ENCODE measurements at regions not wholly inside any gene's neighbourhood (a gene's known extent, or its start where the extent isn't known, plus 50 kb on each side); places are given as distances from the start of the nearest gene placed in this dataset.
A peak's percentile ranks its signal among the peaks of the same experiment; 100 is the strongest.

DNA sequence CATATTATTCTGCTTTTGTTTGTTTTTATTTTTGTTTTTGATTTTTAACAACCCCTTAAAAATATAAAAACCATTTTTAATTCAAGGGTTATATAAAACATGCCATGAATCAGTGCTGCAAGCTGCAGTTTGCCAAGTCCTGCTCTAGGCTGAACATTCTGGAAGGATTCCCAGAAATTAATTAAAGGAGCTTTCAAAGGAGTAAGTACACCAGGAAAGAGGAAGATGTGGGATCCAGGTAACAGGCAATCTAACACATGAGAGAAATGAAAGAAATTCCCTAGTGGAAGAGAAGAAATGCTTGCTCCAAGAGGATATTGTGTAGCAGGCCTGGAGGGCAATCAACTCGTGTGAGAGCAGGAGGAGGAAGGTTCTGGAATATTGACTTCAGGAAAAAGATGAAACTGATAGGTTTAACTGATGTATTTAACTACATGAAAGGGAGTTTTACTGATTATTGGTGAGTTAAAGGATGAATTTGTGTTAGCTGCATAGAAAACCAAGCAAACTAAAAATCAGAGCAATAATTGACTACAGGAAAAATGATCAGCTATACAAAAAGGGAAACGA is 146.0 kb upstream of the PHACTR1 start:
- intact Hi-C loops (cut with DNase I) = no loop called here
- Histone ChIP-seq H3K36me3 (no peaks in the 10 kb centered on the region), H3K4me3 (no peak overlapping the region), H3K27ac (no peak overlapping the region), H3K9ac (ENCODE audit: low read depth in 2 of 2, low read length in 2 of 2) (no peak overlapping the region), H3K9me3 (no peaks in the 10 kb centered on the region), H3K4me1 (no peaks in the 10 kb centered on the region), H3K27me3 (no peaks in the 10 kb centered on the region)
- no peak for DNase-seq
- no peak for TF ChIP-seq CTCF (IDR thresholded peaks at IDR 0.05)

- Histone ChIP-seq H3K36me3 (no peaks in the 10 kb centered on the region), H3K27me3 (no peaks in the 10 kb centered on the region), H3K4me3 (no peak overlapping the region), H3K9ac (ENCODE audit: low read depth in 2 of 2, low read length in 2 of 2) (no peak overlapping the region), H3K4me1 (no peaks in the 10 kb centered on the region), H3K9me3 (no peaks in the 10 kb centered on the region), H3K27ac (no peak overlapping the region)
- TF ChIP-seq CTCF (IDR thresholded peaks at IDR 0.05) = no peak
- intact Hi-C loops (cut with DNase I) = no loop called here
- peak; percentile 25 for DNase-seq
These were observed 143.4 kb upstream of the PHACTR1 start for GRCh38 chr6:12572896-12573827.

GRCh38 chr6:12575961-12576360 is 140.6 kb upstream of the PHACTR1 start:
- no peaks in the 10 kb centered on the region for H3K36me3 ChIP-seq
- no peaks in the 10 kb centered on the region for H3K9me3 ChIP-seq
- H3K4me3 ChIP-seq = no peak overlapping the region
- no peaks in the 10 kb centered on the region for H3K27me3 ChIP-seq
- no peak for DNase-seq
- H3K9ac ChIP-seq (ENCODE audit: low read depth in 2 of 2, low read length in 2 of 2) = no peak overlapping the region
- no peak for TF ChIP-seq CTCF (IDR thresholded peaks at IDR 0.05)
- intact Hi-C loops (cut with DNase I) = no loop called here
- H3K27ac ChIP-seq = no peak overlapping the region
- no peaks in the 10 kb centered on the region for H3K4me1 ChIP-seq

GRCh38 chr6:12576389-12576788 is 140.2 kb upstream of the PHACTR1 start:
- no peak for DNase-seq
- Histone ChIP-seq H3K4me1 (no peaks in the 10 kb centered on the region), H3K27ac (no peak overlapping the region), H3K9me3 (no peaks in the 10 kb centered on the region), H3K4me3 (no peak overlapping the region), H3K36me3 (no peaks in the 10 kb centered on the region), H3K9ac (ENCODE audit: low read depth in 2 of 2, low read length in 2 of 2) (no peak overlapping the region), H3K27me3 (no peaks in the 10 kb centered on the region)
- intact Hi-C loops (cut with DNase I) = no loop called here
- no peak for TF ChIP-seq CTCF (IDR thresholded peaks at IDR 0.05)

DNA sequence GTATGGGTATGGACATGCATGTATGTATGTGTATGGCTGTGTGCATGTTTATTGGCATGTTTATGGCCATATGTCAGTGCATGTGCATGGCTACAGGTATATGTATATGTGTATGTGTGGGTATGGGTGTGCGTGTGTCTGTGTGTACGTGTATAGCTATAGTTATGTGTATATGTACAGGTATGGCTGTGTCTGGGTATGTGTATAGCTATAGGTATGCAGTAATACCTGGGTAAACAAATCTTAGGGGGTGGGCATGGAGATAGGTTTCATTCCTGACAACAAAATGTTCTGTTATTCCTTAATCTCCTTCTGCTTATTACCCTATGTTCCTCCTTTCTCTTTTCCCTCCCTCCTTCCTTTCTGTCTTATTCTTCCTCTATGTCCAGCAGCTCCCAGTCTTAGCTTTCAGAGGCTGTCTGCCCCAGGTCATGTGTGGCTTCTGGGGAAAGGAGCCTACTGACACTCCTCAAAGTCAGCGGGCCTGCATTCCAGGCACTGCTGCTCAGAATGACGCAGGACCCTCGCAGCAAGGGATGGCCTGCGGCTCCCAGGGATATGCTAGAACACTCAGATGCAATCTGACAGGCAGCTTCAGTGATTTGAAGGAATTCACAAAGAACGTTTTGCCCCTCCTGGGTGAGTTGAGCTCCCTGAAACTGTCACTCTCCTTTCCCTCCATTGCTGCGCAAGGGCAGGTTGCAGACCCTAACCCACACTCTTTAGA is 139.3 kb upstream of the PHACTR1 start:
- H3K36me3 ChIP-seq = no peaks in the 10 kb centered on the region
- intact Hi-C loops (cut with DNase I) = no loop called here
- no peaks in the 10 kb centered on the region for H3K4me1 ChIP-seq
- no peak overlapping the region for H3K9ac ChIP-seq (ENCODE audit: low read depth in 2 of 2, low read length in 2 of 2)
- no peaks in the 10 kb centered on the region for H3K9me3 ChIP-seq
- no peaks in the 10 kb centered on the region for H3K27me3 ChIP-seq
- H3K27ac ChIP-seq = no peak overlapping the region
- no peak overlapping the region for H3K4me3 ChIP-seq
- DNase-seq = no peak
- TF ChIP-seq CTCF (IDR thresholded peaks at IDR 0.05) = no peak
